ENCODE measurements at regions not wholly inside any gene's neighbourhood (a gene's known extent, or its start where the extent isn't known, plus 50 kb on each side); places are given as distances from the start of the nearest gene placed in this dataset.

DNA sequence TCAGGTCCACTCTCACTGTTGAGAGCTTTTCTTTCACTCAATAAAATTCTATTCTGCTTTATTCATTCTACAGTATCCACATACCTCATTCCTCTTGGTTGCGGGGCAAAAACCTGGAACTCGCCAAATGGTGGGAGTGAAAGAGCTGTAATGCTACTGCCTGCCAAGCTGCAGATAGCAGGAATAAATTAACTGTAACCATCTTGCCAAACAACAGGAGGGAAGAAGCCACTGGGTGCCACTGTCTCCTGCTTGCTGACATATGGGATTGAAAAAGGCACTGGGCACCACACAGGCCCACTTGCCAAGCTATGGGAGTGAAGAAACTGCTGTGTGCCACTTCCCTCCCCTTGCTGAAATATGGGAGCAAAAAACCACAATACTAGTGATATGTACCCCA, 111.9 kb upstream of the CNTN1 start:
- no peak overlapping the region for H3K27ac ChIP-seq (ENCODE audit: low read depth, low read length)
- H3K27ac Mint-ChIP-seq (ENCODE audit: unreplicated experiment) = no peak overlapping the region
- no peak overlapping the region for H3K4me3 ChIP-seq (ENCODE audit: insufficient read depth, low read depth, low read length)
- no peaks in the 10 kb centered on the region for H3K27me3 ChIP-seq (ENCODE audit: insufficient read depth, low read length)
- H2AFZ ChIP-seq (ENCODE audit: low read depth, low read length) = no peak overlapping the region
- H3K36me3 ChIP-seq (ENCODE audit: insufficient read depth, low read length) = no peaks in the 10 kb centered on the region
- H3K9me3 ChIP-seq (ENCODE audit: insufficient read depth, low read depth, low read length) = no peaks in the 10 kb centered on the region
- no peak overlapping the region for H3K4me2 ChIP-seq (ENCODE audit: low read length)
- no peaks in the 10 kb centered on the region for H3K36me3 Mint-ChIP-seq (ENCODE audit: low read depth, unreplicated experiment)
- no peak for TF ChIP-seq EZH2 (IDR thresholded peaks at IDR 0.05; ENCODE audit: insufficient read depth, low read length)
- no peak for TF ChIP-seq CTCF (IDR thresholded peaks at IDR 0.05; ENCODE audit: insufficient read depth, low read depth, low read length)
- H3K4me3 Mint-ChIP-seq (ENCODE audit: unreplicated experiment) = no peak overlapping the region
- no peaks in the 10 kb centered on the region for H3K79me2 ChIP-seq (ENCODE audit: insufficient read depth, low read length)
- H3K4me1 Mint-ChIP-seq (ENCODE audit: low read depth, unreplicated experiment) = no peaks in the 10 kb centered on the region
- H3K9ac ChIP-seq (ENCODE audit: low read length) = no peak overlapping the region
- FAIRE-seq (no peak), DNase-seq (ENCODE audit: low read depth) (no peak)
- H4K20me1 ChIP-seq (ENCODE audit: insufficient read depth, low read length) = no peaks in the 10 kb centered on the region
- no peaks in the 10 kb centered on the region for H3K4me1 ChIP-seq (ENCODE audit: insufficient read depth, low read length)
- peaks cover 2% of the 10 kb centered on the region for H3K27me3 Mint-ChIP-seq (ENCODE audit: low read depth, unreplicated experiment)
- H3K9me3 Mint-ChIP-seq (ENCODE audit: unreplicated experiment) = peaks cover 14% of the 10 kb centered on the region

DNA sequence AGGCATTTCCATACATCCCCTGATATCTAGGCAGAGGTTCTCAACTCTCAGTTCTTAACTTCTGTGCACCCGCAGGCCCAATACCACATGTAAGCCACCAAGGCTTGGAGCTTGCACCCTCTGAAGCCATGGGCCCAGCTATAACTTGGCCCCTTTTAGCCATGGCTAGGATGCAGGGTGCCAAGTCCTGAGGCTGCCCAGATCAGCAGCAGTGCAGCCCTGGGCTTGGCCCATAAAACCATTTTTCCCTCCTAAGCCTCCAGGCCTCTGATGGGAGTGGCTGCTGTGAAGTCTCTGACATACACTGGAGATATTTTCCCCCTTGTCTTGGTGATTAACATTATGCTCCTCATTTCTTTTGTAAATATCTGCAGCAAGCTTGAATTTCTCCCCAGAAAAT, 110.3 kb upstream of the CNTN1 start:
- H3K36me3 Mint-ChIP-seq (ENCODE audit: low read depth, unreplicated experiment) = no peaks in the 10 kb centered on the region
- no peak for FAIRE-seq

More for the DNA sequence above, 110.3 kb upstream of the CNTN1 start:
- Mint-ChIP-seq H3K27ac (ENCODE audit: unreplicated experiment) (no peak overlapping the region), H3K27me3 (ENCODE audit: low read depth, unreplicated experiment) (peaks cover 2% of the 10 kb centered on the region), H3K4me1 (ENCODE audit: low read depth, unreplicated experiment) (no peaks in the 10 kb centered on the region), H3K9me3 (ENCODE audit: unreplicated experiment) (peaks cover 14% of the 10 kb centered on the region), H3K4me3 (ENCODE audit: unreplicated experiment) (no peak overlapping the region)
- Histone ChIP-seq H3K9ac (ENCODE audit: low read length) (no peak overlapping the region), H3K27ac (ENCODE audit: low read depth, low read length) (no peak overlapping the region), H3K4me2 (ENCODE audit: low read length) (no peak overlapping the region), H3K4me1 (ENCODE audit: insufficient read depth, low read length) (no peaks in the 10 kb centered on the region), H3K36me3 (ENCODE audit: insufficient read depth, low read length) (no peaks in the 10 kb centered on the region), H4K20me1 (ENCODE audit: insufficient read depth, low read length) (no peaks in the 10 kb centered on the region), H3K79me2 (ENCODE audit: insufficient read depth, low read length) (no peaks in the 10 kb centered on the region), H2AFZ (ENCODE audit: low read depth, low read length) (no peak overlapping the region), H3K9me3 (ENCODE audit: insufficient read depth, low read depth, low read length) (no peaks in the 10 kb centered on the region), H3K4me3 (ENCODE audit: insufficient read depth, low read depth, low read length) (no peak overlapping the region), H3K27me3 (ENCODE audit: insufficient read depth, low read length) (no peaks in the 10 kb centered on the region)
- TF ChIP-seq EZH2 (IDR thresholded peaks at IDR 0.05; ENCODE audit: insufficient read depth, low read length) (no peak), CTCF (IDR thresholded peaks at IDR 0.05; ENCODE audit: insufficient read depth, low read depth, low read length) (no peak)
- no peak for DNase-seq (ENCODE audit: low read depth)
